Panc1 (cell line): ENCODE measurements at regions not wholly inside any gene's neighbourhood (a gene's known extent, or its start where the extent isn't known, plus 50 kb on each side); places are given as distances from the start of the nearest gene placed in this dataset.

Experiments used
- ATAC-seq: fragments of 200-7000 bp; cut with Tn5 transposase; 2 replicates; pipeline ENCODE4 v1.9.1; 2020; ENCODE audit warnings: mild to moderate bottlenecking, moderate library complexity
- BruUV-seq: library from RNA; stranded (reverse); fragments of 400-500 nt; replicated peaks from 2 replicates; lab custom pipeline; 2021; lab: Mats Ljungman, UMichigan
- CTCF ChIA-PET: fragments of 300-600 bp; sonication (Branson Sonifier 250); formaldehyde crosslinking; loops from one replicate; lab custom pipeline; 2022; ENCODE audit warnings: antibody characterized with exemption; lab: Charles Lee
- POLR2A ChIA-PET: fragments of 300-600 bp; sonication (Branson Sonifier 250); formaldehyde crosslinking; loops from one replicate; lab custom pipeline; 2022; ENCODE audit warnings: antibody characterized with exemption; lab: Charles Lee
- DNase-seq: peaks from one replicate; pipeline ENCODE4 v3.0.0-alpha.2; 2010; ENCODE audit warnings: low read depth, low spot score
- H3K27ac ChIP-seq: 2 replicates; pipeline ENCODE4 v1.5.1; 2011; ENCODE audit warnings: mild to moderate bottlenecking, low read length, inconsistent platforms
- H3K27me3 ChIP-seq: fragments of 200-500 bp; sonication (Bioruptor generic); 2 replicates; pipeline ENCODE4 v1.6.0; 2014; ENCODE audit warnings: low read length, inconsistent platforms; ENCODE audit not compliant: control insufficient read depth, insufficient read depth
- H3K36me3 ChIP-seq: fragments of 200-500 bp; sonication (Bioruptor generic); 2 replicates; pipeline ENCODE4 v1.5.1; 2014; ENCODE audit warnings: inconsistent platforms, mild to moderate bottlenecking, low read length, moderate library complexity; ENCODE audit not compliant: control insufficient read depth, insufficient read depth
- H3K4me1 ChIP-seq: 2 replicates; pipeline ENCODE4 v1.5.1; 2011; ENCODE audit warnings: inconsistent platforms, mild to moderate bottlenecking, low read length, moderate library complexity; ENCODE audit not compliant: control insufficient read depth, insufficient read depth
- H3K4me3 ChIP-seq, 2 experiments: 2 replicates each; pipeline ENCODE4 v1.5.1; 2011 to 2012; ENCODE audit warnings: low read depth in 2 of 2, low read length in 2 of 2, mild to moderate bottlenecking in 2 of 2, inconsistent platforms in 1 of 2, moderate library complexity in 1 of 2
- H3K9me3 ChIP-seq: fragments of 200-500 bp; sonication (Bioruptor generic); 2 replicates; pipeline ENCODE4 v1.5.1; 2014; ENCODE audit warnings: low read depth, mild to moderate bottlenecking, inconsistent platforms, low read length, moderate library complexity; ENCODE audit not compliant: control insufficient read depth, insufficient read depth
- POLR2AphosphoS5 ChIP-seq: IDR thresholded peaks from 2 replicates; pipeline ENCODE4 v1.6.1; 2012; ENCODE audit warnings: mild to moderate bottlenecking, low read depth, low read length, moderate library complexity
- SIN3A ChIP-seq: IDR thresholded peaks from 2 replicates; pipeline ENCODE4 v1.6.1; 2012; ENCODE audit warnings: low read depth, mild to moderate bottlenecking, low read length, moderate library complexity, borderline replicate concordance; ENCODE audit not compliant: insufficient read depth
- TCF7L2 ChIP-seq: IDR thresholded peaks from 2 replicates; pipeline ENCODE4 v1.6.1; 2011; ENCODE audit warnings: mild to moderate bottlenecking, low read depth, low read length, inconsistent platforms
- in situ Hi-C: cut with HindIII; loops from 2 replicates; pipeline ENCODE4 v1.10.0; 2016; ENCODE audit warnings: low sequenced_read_pairs, low pct_unique_long_range_greater_than_20kb
- intact Hi-C: fragments of 100-400 bp; cut with micrococcal nuclease; formaldehyde crosslinking; loops from one replicate; pipeline ENCODE4 v1.10.0; 2022; ENCODE audit not compliant: unreplicated experiment
- TF ChIP-seq, protein P1 (sequence below): fragments of 450-650 bp; IDR thresholded peaks from 2 replicates; pipeline ENCODE4 v1.5.1; 2017; ENCODE audit warnings: mild to moderate bottlenecking
- TF ChIP-seq, protein P2 (sequence below), 2 experiments: IDR thresholded peaks; 2 replicates each; pipeline ENCODE4 v1.6.1; 2011 to 2012; ENCODE audit warnings: low read depth in 2 of 2, control low read depth in 1 of 2, low read length in 1 of 2, mild to moderate bottlenecking in 1 of 2, moderate library complexity in 1 of 2; ENCODE audit not compliant: insufficient read depth in 1 of 2

DNA sequence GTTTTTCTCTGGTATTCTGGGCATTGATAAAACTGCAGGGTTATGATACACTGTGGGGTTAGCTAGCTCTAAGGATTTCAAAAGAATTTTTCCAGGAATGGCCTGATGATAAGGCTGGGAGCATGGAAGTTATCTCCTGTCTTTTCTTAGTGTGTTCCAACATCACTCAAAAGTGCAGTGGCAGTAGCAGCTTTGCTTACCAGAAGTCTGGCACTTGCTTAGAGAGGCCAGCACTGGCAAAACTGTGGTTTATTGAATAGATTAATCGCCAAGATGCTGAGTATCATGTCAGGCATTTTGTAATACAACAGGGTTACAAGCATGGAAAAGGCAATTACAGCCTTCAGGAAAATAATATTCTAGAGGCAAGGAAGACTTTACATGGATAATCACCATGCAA is 719.5 kb upstream of the GJE1 start:
- in situ Hi-C loops = no loop called here
- BruUV-seq = no TSS peak
- intact Hi-C loops = no loop called here
- POLR2A ChIA-PET = no interaction called here
- Histone ChIP-seq H3K9me3 (peaks cover 19% of the 10 kb centered on the region; the same call in 1 of the 2 replicates), H3K4me1 (no peaks in the 10 kb centered on the region), H3K4me3 (no peak overlapping the region), H3K27me3 (no peaks in the 10 kb centered on the region), H3K27ac (no peak overlapping the region), H3K36me3 (no peaks in the 10 kb centered on the region)
- no peak for DNase-seq
- TF ChIP-seq SIN3A (no peak), TCF7L2 (no peak), POLR2AphosphoS5 (no peak)
- TF ChIP-seq, protein P1, sequence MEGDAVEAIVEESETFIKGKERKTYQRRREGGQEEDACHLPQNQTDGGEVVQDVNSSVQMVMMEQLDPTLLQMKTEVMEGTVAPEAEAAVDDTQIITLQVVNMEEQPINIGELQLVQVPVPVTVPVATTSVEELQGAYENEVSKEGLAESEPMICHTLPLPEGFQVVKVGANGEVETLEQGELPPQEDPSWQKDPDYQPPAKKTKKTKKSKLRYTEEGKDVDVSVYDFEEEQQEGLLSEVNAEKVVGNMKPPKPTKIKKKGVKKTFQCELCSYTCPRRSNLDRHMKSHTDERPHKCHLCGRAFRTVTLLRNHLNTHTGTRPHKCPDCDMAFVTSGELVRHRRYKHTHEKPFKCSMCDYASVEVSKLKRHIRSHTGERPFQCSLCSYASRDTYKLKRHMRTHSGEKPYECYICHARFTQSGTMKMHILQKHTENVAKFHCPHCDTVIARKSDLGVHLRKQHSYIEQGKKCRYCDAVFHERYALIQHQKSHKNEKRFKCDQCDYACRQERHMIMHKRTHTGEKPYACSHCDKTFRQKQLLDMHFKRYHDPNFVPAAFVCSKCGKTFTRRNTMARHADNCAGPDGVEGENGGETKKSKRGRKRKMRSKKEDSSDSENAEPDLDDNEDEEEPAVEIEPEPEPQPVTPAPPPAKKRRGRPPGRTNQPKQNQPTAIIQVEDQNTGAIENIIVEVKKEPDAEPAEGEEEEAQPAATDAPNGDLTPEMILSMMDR = no peak
- TF ChIP-seq, protein P2, sequence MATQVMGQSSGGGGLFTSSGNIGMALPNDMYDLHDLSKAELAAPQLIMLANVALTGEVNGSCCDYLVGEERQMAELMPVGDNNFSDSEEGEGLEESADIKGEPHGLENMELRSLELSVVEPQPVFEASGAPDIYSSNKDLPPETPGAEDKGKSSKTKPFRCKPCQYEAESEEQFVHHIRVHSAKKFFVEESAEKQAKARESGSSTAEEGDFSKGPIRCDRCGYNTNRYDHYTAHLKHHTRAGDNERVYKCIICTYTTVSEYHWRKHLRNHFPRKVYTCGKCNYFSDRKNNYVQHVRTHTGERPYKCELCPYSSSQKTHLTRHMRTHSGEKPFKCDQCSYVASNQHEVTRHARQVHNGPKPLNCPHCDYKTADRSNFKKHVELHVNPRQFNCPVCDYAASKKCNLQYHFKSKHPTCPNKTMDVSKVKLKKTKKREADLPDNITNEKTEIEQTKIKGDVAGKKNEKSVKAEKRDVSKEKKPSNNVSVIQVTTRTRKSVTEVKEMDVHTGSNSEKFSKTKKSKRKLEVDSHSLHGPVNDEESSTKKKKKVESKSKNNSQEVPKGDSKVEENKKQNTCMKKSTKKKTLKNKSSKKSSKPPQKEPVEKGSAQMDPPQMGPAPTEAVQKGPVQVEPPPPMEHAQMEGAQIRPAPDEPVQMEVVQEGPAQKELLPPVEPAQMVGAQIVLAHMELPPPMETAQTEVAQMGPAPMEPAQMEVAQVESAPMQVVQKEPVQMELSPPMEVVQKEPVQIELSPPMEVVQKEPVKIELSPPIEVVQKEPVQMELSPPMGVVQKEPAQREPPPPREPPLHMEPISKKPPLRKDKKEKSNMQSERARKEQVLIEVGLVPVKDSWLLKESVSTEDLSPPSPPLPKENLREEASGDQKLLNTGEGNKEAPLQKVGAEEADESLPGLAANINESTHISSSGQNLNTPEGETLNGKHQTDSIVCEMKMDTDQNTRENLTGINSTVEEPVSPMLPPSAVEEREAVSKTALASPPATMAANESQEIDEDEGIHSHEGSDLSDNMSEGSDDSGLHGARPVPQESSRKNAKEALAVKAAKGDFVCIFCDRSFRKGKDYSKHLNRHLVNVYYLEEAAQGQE (IDR thresholded peaks at IDR 0.05; ENCODE audit: insufficient read depth in 1 of 2, low read depth in 2 of 2, low read length in 1 of 2) = no peak
- CTCF ChIA-PET = no interaction called here
- no peak for ATAC-seq

DNA sequence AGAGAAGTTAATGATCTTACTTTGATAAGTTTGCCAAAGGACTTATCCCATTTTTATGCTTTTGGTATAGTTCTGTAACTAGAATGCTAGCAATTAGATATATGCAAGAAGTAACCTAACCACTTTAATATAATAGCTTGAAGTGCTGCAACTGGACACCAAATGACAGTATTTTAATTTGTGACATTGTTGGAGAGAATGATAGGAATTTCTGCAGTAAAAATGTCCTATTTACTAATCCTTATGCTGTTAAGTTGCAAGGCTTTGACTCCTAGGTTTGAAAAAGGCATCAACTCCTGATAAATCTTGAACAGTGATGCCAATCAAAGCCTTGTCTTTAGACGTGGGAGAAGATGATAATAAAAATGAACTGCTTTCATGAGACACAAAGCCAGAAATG is 726.0 kb upstream of the GJE1 start:
- no peaks in the 10 kb centered on the region for H3K27me3 ChIP-seq
- in situ Hi-C loops (no loop called here), intact Hi-C loops (no loop called here)
- H3K27ac ChIP-seq = no peak overlapping the region
- TF ChIP-seq TCF7L2 (no peak), SIN3A (no peak), POLR2AphosphoS5 (no peak)
- DNase-seq = no peak
- ATAC-seq = no peak
- no peaks in the 10 kb centered on the region for H3K4me1 ChIP-seq
- ChIA-PET POLR2A (no interaction called here), CTCF (no interaction called here)
- no peaks in the 10 kb centered on the region for H3K36me3 ChIP-seq
- no TSS peak for BruUV-seq
- H3K4me3 ChIP-seq = no peak overlapping the region
- H3K9me3 ChIP-seq = peaks cover 26% of the 10 kb centered on the region; the same call in 1 of the 2 replicates

DNA sequence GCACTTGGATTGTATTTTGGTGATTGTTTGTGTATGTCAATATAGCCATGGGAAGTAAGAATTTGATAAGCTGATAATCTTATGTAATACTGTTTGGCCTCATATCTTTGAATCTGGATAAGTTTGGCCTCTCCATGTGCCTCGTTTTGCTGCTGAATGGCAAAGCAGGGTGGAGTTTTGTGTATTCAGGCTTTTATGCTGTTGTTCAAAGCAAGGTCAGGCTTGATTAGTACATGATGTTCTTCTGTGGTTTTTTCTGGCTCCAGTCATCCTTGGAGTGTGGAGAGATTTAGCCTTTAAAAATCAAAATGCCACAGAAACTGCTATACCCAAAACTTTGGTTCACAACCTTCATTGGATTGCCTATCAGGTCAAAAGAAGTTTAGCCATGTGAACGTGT is 728.9 kb upstream of the GJE1 start:
- no peaks in the 10 kb centered on the region for H3K36me3 ChIP-seq
- TF ChIP-seq SIN3A = no peak

More for the DNA sequence above, 728.9 kb upstream of the GJE1 start:
- in situ Hi-C loops (no loop called here), intact Hi-C loops (no loop called here)
- Histone ChIP-seq H3K9me3 (peaks cover 11% of the 10 kb centered on the region; the same call in 1 of the 2 replicates), H3K4me1 (no peaks in the 10 kb centered on the region), H3K27me3 (no peaks in the 10 kb centered on the region), H3K4me3 (no peak overlapping the region), H3K27ac (no peak overlapping the region)
- DNase-seq (no peak), ATAC-seq (no peak)
- CTCF ChIA-PET = no interaction called here
- POLR2A ChIA-PET = no interaction called here
- no TSS peak for BruUV-seq
